Caco-2 (cell line): ENCODE measurements at regions not wholly inside any gene's neighbourhood (a gene's known extent, or its start where the extent isn't known, plus 50 kb on each side); places are given as distances from the start of the nearest gene placed in this dataset.

Experiments
- BruUV-seq: library from RNA; stranded (reverse); fragments of 400-500 nt; replicated peaks from 2 replicates; lab custom pipeline; 2021; lab: Mats Ljungman, UMichigan
- CTCF ChIA-PET: fragments of 300-600 bp; sonication (Branson Sonifier 250); formaldehyde crosslinking; loops from one replicate; lab custom pipeline; 2022; ENCODE audit warnings: antibody characterized with exemption; lab: Charles Lee
- POLR2A ChIA-PET: fragments of 300-600 bp; sonication (Branson Sonifier 250); formaldehyde crosslinking; loops from one replicate; lab custom pipeline; 2022; ENCODE audit warnings: antibody characterized with exemption; lab: Charles Lee
- DNase-seq, 2 experiments: peaks; one replicate each; pipeline versions ENCODE4 v3.0.0 to v3.0.0-alpha.2; 2020 to 2022
- H3K27me3 ChIP-seq: replicated peaks from 2 replicates; pipeline ENCODE4 v1.6.0; 2011; ENCODE audit warnings: low read length; ENCODE audit not compliant: control insufficient read depth, insufficient read depth
- H3K36me3 ChIP-seq: 2 replicates; pipeline ENCODE4 v1.5.1; 2011; ENCODE audit warnings: low read length; ENCODE audit not compliant: control insufficient read depth, insufficient read depth
- H3K4me1 ChIP-seq: fragments of 250-450 bp; sonication (Bioruptor Pico); 2 replicates; pipeline ENCODE4 v1.5.1; 2020; ENCODE audit warnings: mild to moderate bottlenecking
- H3K4me3 ChIP-seq: 2 replicates; pipeline ENCODE4 v1.5.1; 2011; ENCODE audit warnings: low read depth, mild to moderate bottlenecking, control low read depth, low read length
- H3K9me3 ChIP-seq: fragments of 250-450 bp; sonication (Bioruptor Pico); 2 replicates; pipeline ENCODE4 v1.5.1; 2020; ENCODE audit warnings: mild to moderate bottlenecking, moderate library complexity
- H3K27ac Mint-ChIP-seq: one replicate; pipeline ENCODE4 v1.8.0; 2022; ENCODE audit warnings: mixed read lengths; ENCODE audit not compliant: unreplicated experiment
- H3K27me3 Mint-ChIP-seq: one replicate; pipeline ENCODE4 v1.8.0; 2022; ENCODE audit warnings: mixed read lengths; ENCODE audit not compliant: insufficient read depth, unreplicated experiment
- H3K36me3 Mint-ChIP-seq: one replicate; pipeline ENCODE4 v1.8.0; 2022; ENCODE audit warnings: mild to moderate bottlenecking, mixed read lengths; ENCODE audit not compliant: insufficient read depth, unreplicated experiment
- H3K4me1 Mint-ChIP-seq: one replicate; pipeline ENCODE4 v1.8.0; 2022; ENCODE audit warnings: low read depth, mixed read lengths; ENCODE audit not compliant: unreplicated experiment
- H3K4me3 Mint-ChIP-seq: one replicate; pipeline ENCODE4 v1.8.0; 2022; ENCODE audit warnings: mild to moderate bottlenecking, moderate library complexity, mixed read lengths; ENCODE audit not compliant: unreplicated experiment
- H3K9me3 Mint-ChIP-seq: one replicate; pipeline ENCODE4 v1.8.0; 2022; ENCODE audit warnings: mixed read lengths; ENCODE audit not compliant: unreplicated experiment
- CTCF ChIP-seq, 2 experiments: fragments of 200-600 bp in 1 of 2; IDR thresholded peaks; 1 replicate in 1 of 2; 2 replicates in 1 of 2; pipeline versions ENCODE4 v1.5.1 to v1.8.0; 2011 to 2022; ENCODE audit warnings: antibody characterized with exemption in 1 of 2, control low read depth in 1 of 2, inconsistent platforms in 1 of 2, low read depth in 1 of 2, low read length in 1 of 2, mild to moderate bottlenecking in 1 of 2, moderate library complexity in 1 of 2; ENCODE audit not compliant: insufficient read depth in 1 of 2, severe bottlenecking in 1 of 2, unreplicated experiment in 1 of 2
- intact Hi-C: fragments of 100-400 bp; cut with micrococcal nuclease; formaldehyde crosslinking; loops from one replicate; pipeline ENCODE4 v1.10.0; 2022; ENCODE audit not compliant: unreplicated experiment

- Histone ChIP-seq H3K4me1 (no peaks in the 10 kb centered on the region), H3K36me3 (no peaks in the 10 kb centered on the region), H3K27me3 (no peaks in the 10 kb centered on the region), H3K9me3 (no peaks in the 10 kb centered on the region; the same call in 1 of the 2 replicates), H3K4me3 (no peak overlapping the region)
- no TSS peak for BruUV-seq
- TF ChIP-seq CTCF (IDR thresholded peaks at IDR 0.05; ENCODE audit: insufficient read depth in 1 of 2, low read depth in 1 of 2, low read length in 1 of 2, severe bottlenecking in 1 of 2, unreplicated experiment in 1 of 2), result no peak
- no peaks in the 10 kb centered on the region for H3K4me1 Mint-ChIP-seq
- H3K27ac Mint-ChIP-seq, result no peak overlapping the region
- H3K27me3 Mint-ChIP-seq, result no peaks in the 10 kb centered on the region
- intact Hi-C loops, result loop anchor here (1.0 to 10.0 kb wide), 3 partner anchors 102 to 554 kb away; no protein-coding TSS in a partner anchor
- no peaks in the 10 kb centered on the region for H3K9me3 Mint-ChIP-seq
- peak in 1 of 2 experiments; percentile 7 for DNase-seq
- ChIA-PET CTCF (no interaction called here), POLR2A (no interaction called here)
- H3K4me3 Mint-ChIP-seq, result no peak overlapping the region
- H3K36me3 Mint-ChIP-seq, result no peaks in the 10 kb centered on the region
These were observed 206.8 kb downstream of the TINAG start for GRCh38 chr6:54515013-54515412.

GRCh38 chr6:54515713-54516112 is 207.5 kb downstream of the TINAG start:
- Mint-ChIP-seq H3K36me3 (no peaks in the 10 kb centered on the region), H3K9me3 (no peaks in the 10 kb centered on the region), H3K27ac (no peak overlapping the region), H3K27me3 (no peaks in the 10 kb centered on the region), H3K4me3 (no peak overlapping the region), H3K4me1 (no peaks in the 10 kb centered on the region)
- Histone ChIP-seq H3K9me3 (no peaks in the 10 kb centered on the region; the same call in 1 of the 2 replicates), H3K4me1 (no peaks in the 10 kb centered on the region), H3K36me3 (no peaks in the 10 kb centered on the region), H3K4me3 (no peak overlapping the region), H3K27me3 (no peaks in the 10 kb centered on the region)
- TF ChIP-seq CTCF (IDR thresholded peaks at IDR 0.05; ENCODE audit: insufficient read depth in 1 of 2, low read depth in 1 of 2, low read length in 1 of 2, severe bottlenecking in 1 of 2, unreplicated experiment in 1 of 2), result no peak
- DNase-seq, result no peak
- ChIA-PET POLR2A (no interaction called here), CTCF (no interaction called here)
- no TSS peak for BruUV-seq
- intact Hi-C loops, result loop anchor here (1.0 to 10.0 kb wide), 3 partner anchors 102 to 554 kb away; no protein-coding TSS in a partner anchor

- no peak for TF ChIP-seq CTCF (IDR thresholded peaks at IDR 0.05; ENCODE audit: insufficient read depth in 1 of 2, low read depth in 1 of 2, low read length in 1 of 2, severe bottlenecking in 1 of 2, unreplicated experiment in 1 of 2)
- Mint-ChIP-seq H3K27me3 (no peaks in the 10 kb centered on the region), H3K27ac (no peak overlapping the region), H3K4me3 (no peak overlapping the region), H3K9me3 (no peaks in the 10 kb centered on the region), H3K4me1 (no peaks in the 10 kb centered on the region), H3K36me3 (no peaks in the 10 kb centered on the region)
- no peak for DNase-seq
- ChIA-PET CTCF (no interaction called here), POLR2A (no interaction called here)
- Histone ChIP-seq H3K4me1 (no peaks in the 10 kb centered on the region), H3K27me3 (no peaks in the 10 kb centered on the region), H3K36me3 (no peaks in the 10 kb centered on the region), H3K9me3 (no peaks in the 10 kb centered on the region; the same call in 1 of the 2 replicates), H3K4me3 (no peak overlapping the region)
- no TSS peak for BruUV-seq
- intact Hi-C loops, result loop anchor here (10.0 kb wide), 1 partner anchor 198 kb away; no protein-coding TSS in a partner anchor
These were observed 208.1 kb downstream of the TINAG start for GRCh38 chr6:54516321-54516720.
